K562 (cell line): ENCODE measurements at regions not wholly inside any gene's neighbourhood (a gene's known extent, or its start where the extent isn't known, plus 50 kb on each side); places are given as distances from the start of the nearest gene placed in this dataset.

Source experiments
- ATAC-seq: fragments of 200-7000 bp; cut with Tn5 transposase; 3 replicates; pipeline ENCODE4 v1.9.1; 2020; ENCODE audit warnings: moderate library complexity
- BruUV-seq: library from RNA; stranded (reverse); fragments of 400-500 nt; replicated peaks from 2 replicates; lab custom pipeline; 2021; lab: Mats Ljungman, UMichigan
- CTCF ChIA-PET: fragments of 300-600 bp; formaldehyde crosslinking; extraction: SDS; loops from one replicate; lab custom pipeline; 2021; ENCODE audit warnings: low intra/inter-chr PET ratio; lab: Yijun Ruan, JAX
- POLR2A ChIA-PET: fragments of 300-600, 350-650 bp; sonication (Branson Sonifier 250); formaldehyde crosslinking; extraction: SDS; loops from one replicate; lab custom pipeline; 2021; ENCODE audit warnings: antibody characterized with exemption, inconsistent platforms; lab: Yijun Ruan, JAX
- DNase-seq, 4 experiments: peaks; one replicate each; pipeline versions ENCODE4 v3.0.0 to v3.0.0-alpha.2; 2011 to 2018; ENCODE audit warnings: low spot score in 3 of 4, mixed read lengths in 3 of 4; ENCODE audit errors: extremely low read depth in 1 of 4
- FAIRE-seq: peaks from 2 replicates; lab custom pipeline; 2011; peaks lifted over from hg19 to GRCh38; lab: Jason Lieb, UNC
- H2AFZ ChIP-seq: 2 replicates; pipeline ENCODE4 v1.6.0; 2011; ENCODE audit warnings: low read depth, low read length, control low read depth, inconsistent platforms
- H3K27ac ChIP-seq: fragments of 200-600 bp; 3 replicates; pipeline ENCODE4 v1.8.0; 2011; ENCODE audit warnings: low read depth, mild to moderate bottlenecking, control low read depth, inconsistent platforms, low read length, moderate library complexity, mixed read lengths; ENCODE audit errors: extremely low read depth
- H3K27me3 ChIP-seq, 2 experiments: fragments of 300-600 bp in 1 of 2; 2 replicates in 1 of 2; 3 replicates in 1 of 2; pipeline versions ENCODE4 v1.6.0 to v1.8.0; 2011; ENCODE audit warnings: inconsistent platforms in 2 of 2, low read length in 2 of 2, mild to moderate bottlenecking in 1 of 2, mixed read lengths in 1 of 2, moderate library complexity in 1 of 2; ENCODE audit not compliant: control insufficient read depth in 2 of 2, insufficient read depth in 2 of 2
- H3K36me3 ChIP-seq: fragments of 300-600 bp; 3 replicates; pipeline ENCODE4 v1.8.0; 2011; ENCODE audit warnings: mild to moderate bottlenecking, low read length, inconsistent platforms; ENCODE audit not compliant: control insufficient read depth, insufficient read depth
- H3K4me1 ChIP-seq, 2 experiments: fragments of 200-600 bp in 1 of 2; replicated peaks in 1 of 2; 2 replicates in 1 of 2; 3 replicates in 1 of 2; pipeline versions ENCODE4 v1.5.1 to v1.8.0; 2011; ENCODE audit warnings: inconsistent platforms in 2 of 2, low read length in 2 of 2, mild to moderate bottlenecking in 1 of 2, mixed read lengths in 1 of 2, moderate library complexity in 1 of 2; ENCODE audit not compliant: control insufficient read depth in 2 of 2, insufficient read depth in 2 of 2
- H3K4me2 ChIP-seq: 2 replicates; pipeline ENCODE4 v1.6.1; 2011; ENCODE audit warnings: low read length, control low read depth, inconsistent platforms, mixed read lengths; ENCODE audit not compliant: insufficient read depth
- H3K4me3 ChIP-seq: fragments of 200-600 bp; sonication (generic), shearing (Covaris generic); 2 replicates; pipeline ENCODE4 v1.5.1; 2016; ENCODE audit warnings: control low read depth, inconsistent platforms
- H3K79me2 ChIP-seq: fragments of 200-600 bp; 3 replicates; pipeline ENCODE4 v1.8.0; 2011; ENCODE audit warnings: low read length, inconsistent platforms; ENCODE audit not compliant: control insufficient read depth, insufficient read depth
- H3K9ac ChIP-seq, 2 experiments: 2 replicates each; pipeline versions ENCODE4 v1.6.0 to v1.6.1; 2011; ENCODE audit warnings: low read depth in 2 of 2, low read length in 2 of 2, control low read depth in 1 of 2, inconsistent platforms in 1 of 2, mild to moderate bottlenecking in 1 of 2, mixed read lengths in 1 of 2; ENCODE audit not compliant: insufficient read depth in 1 of 2
- H3K9me1 ChIP-seq: one replicate; pipeline ENCODE4 v1.6.0; 2011; ENCODE audit warnings: inconsistent platforms, mild to moderate bottlenecking, low read length, moderate library complexity; ENCODE audit not compliant: control insufficient read depth, insufficient read depth
- H3K9me3 ChIP-seq: replicated peaks from 2 replicates; pipeline ENCODE4 v1.5.1; 2011; ENCODE audit warnings: low read depth, low read length, inconsistent platforms; ENCODE audit not compliant: control insufficient read depth, insufficient read depth
- H4K20me1 ChIP-seq: replicated peaks from 2 replicates; pipeline ENCODE4 v1.6.1; 2011; ENCODE audit warnings: low read length, inconsistent platforms, mixed read lengths; ENCODE audit not compliant: control insufficient read depth, insufficient read depth
- ADNP ChIP-seq: fragments of 200-800 bp; sonication (Bioruptor generic); IDR thresholded peaks from 2 replicates; pipeline ENCODE4 v1.6.1; 2016; ENCODE audit warnings: missing genetic modification characterization, missing compliant biosample characterization
- BCOR ChIP-seq: fragments of 450-650 bp; IDR thresholded peaks from 2 replicates; pipeline ENCODE4 v1.6.1; 2016
- CBX2 ChIP-seq: fragments of 200-600 bp; sonication (generic); IDR thresholded peaks from one replicate; pipeline ENCODE4 v1.6.1; 2012; ENCODE audit warnings: mild to moderate bottlenecking, low read length, inconsistent platforms; ENCODE audit not compliant: insufficient read depth, poor library complexity, severe bottlenecking
- ESRRA ChIP-seq: fragments of 450-650 bp; IDR thresholded peaks from 2 replicates; pipeline ENCODE4 v1.6.1; 2014; ENCODE audit warnings: low read depth, mild to moderate bottlenecking, moderate library complexity, borderline replicate concordance
- KDM1A ChIP-seq, 2 experiments: fragments of 450-650 bp; IDR thresholded peaks; 2 replicates each; pipeline ENCODE4 v1.6.1; 2016; ENCODE audit warnings: mild to moderate bottlenecking in 2 of 2
- LARP7 ChIP-seq: fragments of 450-650 bp; IDR thresholded peaks from 2 replicates; pipeline ENCODE4 v1.6.1; 2016
- MXI1 ChIP-seq: IDR thresholded peaks from 2 replicates; pipeline ENCODE4 v1.6.1; 2011; ENCODE audit warnings: low read depth, mild to moderate bottlenecking, improper control_type of control experiment, low read length
- NFRKB ChIP-seq: fragments of 450-650 bp; IDR thresholded peaks from 2 replicates; pipeline ENCODE4 v1.6.1; 2016; ENCODE audit warnings: low read depth
- RCOR1 ChIP-seq, 2 experiments: IDR thresholded peaks; 2 replicates each; pipeline ENCODE4 v1.6.1; 2012; ENCODE audit warnings: low read depth in 2 of 2, low read length in 2 of 2, borderline replicate concordance in 1 of 2, improper control_type of control experiment in 1 of 2
- SIN3B ChIP-seq: fragments of 450-650 bp; IDR thresholded peaks from 2 replicates; pipeline ENCODE4 v1.6.1; 2017; ENCODE audit warnings: low read depth, mild to moderate bottlenecking, moderate library complexity
- SPI1 ChIP-seq: IDR thresholded peaks from 2 replicates; pipeline ENCODE4 v1.6.1; 2011; ENCODE audit warnings: low read depth, low read length, control low read depth, borderline replicate concordance
- SRF ChIP-seq, 2 experiments: fragments of 250-450, 450-650 bp in 1 of 2; sonication (Bioruptor Pico) in 1 of 2; sonication (generic) in 1 of 2; formaldehyde crosslinking; IDR thresholded peaks; 2 replicates each; pipeline versions ENCODE4 v1.5.0 to v1.5.1; 2020 to 2022; ENCODE audit warnings: mild to moderate bottlenecking in 1 of 2, missing genetic modification reagents in 1 of 2
- STAG1 ChIP-seq: sonication (generic); formaldehyde crosslinking; IDR thresholded peaks from 2 replicates; pipeline ENCODE4 v1.5.0; 2020; ENCODE audit warnings: missing genetic modification reagents, borderline replicate concordance
- TBL1XR1 ChIP-seq, 2 experiments: IDR thresholded peaks; 2 replicates each; pipeline ENCODE4 v1.6.1; 2012; ENCODE audit warnings: improper control_type of control experiment in 2 of 2, low read length in 2 of 2, mild to moderate bottlenecking in 1 of 2
- TEAD2 ChIP-seq: fragments of 450-650 bp; IDR thresholded peaks from 2 replicates; pipeline ENCODE4 v1.6.1; 2016; ENCODE audit warnings: missing genetic modification characterization, control low read depth, missing compliant biosample characterization
- WHSC1 ChIP-seq: IDR thresholded peaks from one replicate; pipeline ENCODE4 v1.6.1; 2012; ENCODE audit warnings: low read length, control low read depth, inconsistent platforms
- ZBTB7A ChIP-seq: IDR thresholded peaks from 2 replicates; pipeline ENCODE4 v1.6.1; 2011; ENCODE audit warnings: low read depth, mild to moderate bottlenecking, low read length, moderate library complexity, borderline replicate concordance; ENCODE audit not compliant: control insufficient read depth
- ZNF324 ChIP-seq: fragments of 250-450 bp; sonication (Bioruptor Pico); IDR thresholded peaks from 2 replicates; pipeline ENCODE4 v1.4.0; 2020; ENCODE audit warnings: mild to moderate bottlenecking
- ZNF507 ChIP-seq: conservative IDR thresholded peaks from 2 replicates; pipeline ENCODE4 v1.6.1; 2017; ENCODE audit warnings: missing genetic modification characterization, missing compliant biosample characterization
- ZNF79 ChIP-seq: fragments of 250-450 bp; sonication (Bioruptor Pico); IDR thresholded peaks from 2 replicates; pipeline ENCODE4 v1.4.0; 2020; ENCODE audit warnings: low read depth, mild to moderate bottlenecking, moderate library complexity
- WGBS: fragments of 100-300 bp; shearing (Covaris generic); methylation state at CpG from one replicate; pipeline ENCODE4 v1.1.6; 2016; ENCODE audit warnings: low coverage, mixed read lengths; ENCODE audit not compliant: insufficient coverage; ENCODE audit errors: missing lambda C conversion rate; 5-methylcytosine and 5-hydroxymethylcytosine counted together
- in situ Hi-C: fragments of 300-500 bp; cut with MboI; formaldehyde crosslinking; loops from 4 replicates; pipeline ENCODE4 v1.15.0; 2018; ENCODE audit warnings: inconsistent platforms, mixed read lengths
- intact Hi-C: fragments of 100-400 bp; cut with micrococcal nuclease; formaldehyde crosslinking; loops from 2 replicates; pipeline ENCODE4 v1.14.2; 2022
- TF ChIP-seq, protein P1 (sequence below): sonication (generic); formaldehyde crosslinking; IDR thresholded peaks from 2 replicates; pipeline ENCODE4 v1.8.0; 2022; ENCODE audit warnings: mild to moderate bottlenecking, missing genetic modification reagents

DNA sequence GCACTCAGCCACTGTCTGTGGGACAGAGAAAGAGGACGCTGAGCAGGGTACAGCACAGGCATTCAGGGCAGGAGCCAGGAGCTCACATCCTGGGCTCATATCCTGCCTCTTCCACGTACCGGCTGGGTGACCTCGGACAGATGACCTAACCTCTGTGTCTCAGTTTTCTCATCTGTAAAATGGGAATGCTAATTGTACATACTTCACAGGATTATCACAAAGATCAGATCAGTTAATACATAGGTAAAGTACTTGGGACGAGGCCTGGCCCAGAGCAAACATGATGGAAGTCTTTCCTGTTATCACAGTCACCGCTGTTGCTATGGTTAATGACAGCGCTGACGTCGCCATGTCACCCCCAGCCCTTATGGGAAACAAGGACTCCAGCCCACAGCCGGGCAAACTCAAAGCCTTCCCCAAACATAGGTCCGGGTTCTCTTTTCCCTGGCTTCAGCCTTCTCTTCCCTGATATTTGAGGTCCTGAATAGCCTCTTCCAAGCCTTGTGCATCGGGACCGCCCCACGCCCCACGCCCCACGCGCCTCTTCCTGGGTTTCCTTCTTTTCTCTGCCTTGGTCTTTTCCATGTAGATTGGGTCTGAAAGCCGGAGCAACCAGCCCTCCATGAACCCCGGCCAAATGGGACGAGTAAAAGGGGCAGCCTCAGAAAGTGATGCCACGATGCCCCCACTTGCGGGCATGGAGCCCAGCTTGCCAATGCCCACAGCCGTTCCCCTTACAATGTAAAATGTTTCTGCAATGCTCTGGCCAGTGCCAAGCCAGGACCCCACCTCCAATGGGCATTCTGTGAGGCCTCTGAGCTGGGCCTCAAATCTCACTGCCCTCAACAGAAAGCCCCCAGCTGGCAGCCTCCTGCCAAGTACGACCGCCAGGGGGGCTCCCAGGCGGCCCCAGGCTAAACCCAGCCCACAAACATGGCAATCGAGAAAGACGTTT is 125.4 kb downstream of the RFLNA start:
- no peaks in the 10 kb centered on the region for H3K9me3 ChIP-seq
- no peak for FAIRE-seq
- H3K27ac ChIP-seq: no peak overlapping the region
- no peaks in the 10 kb centered on the region for H3K27me3 ChIP-seq
- peaks cover 41% of the 10 kb centered on the region; the same call in 2 of the 3 replicates for H3K36me3 ChIP-seq
- H3K79me2 ChIP-seq: peaks cover 7% of the 10 kb centered on the region; the same call in 2 of the 3 replicates
- H3K9me1 ChIP-seq: no peaks in the 10 kb centered on the region
- H3K4me1 ChIP-seq: peaks cover 19 to 49% of the 10 kb centered on the region in 2 experiments
- H2AFZ ChIP-seq: no peak overlapping the region
- WGBS: 95% methylated on average over 23 of the region's 28 CpGs
- ATAC-seq: no peak
- no peaks in the 10 kb centered on the region for H4K20me1 ChIP-seq
- H3K9ac ChIP-seq: peak overlapping the region in 1 of 2 experiments; percentile 56; a peak in 2 of 4 replicates
- H3K4me3 ChIP-seq: no peak overlapping the region
- H3K4me2 ChIP-seq: no peak overlapping the region
- DNase-seq: no peak
- in situ Hi-C loops (no loop called here), intact Hi-C loops (no loop called here)
- POLR2A ChIA-PET: interaction anchor here (0.6 to 1.8 kb wide), 3 partner anchors 9 to 333 kb away, joined by 3 to 6 read pairs (median 4); no protein-coding TSS in a partner anchor
- no TSS peak for BruUV-seq
- CTCF ChIA-PET: no interaction called here
- peak in 1 of 2 experiments; percentile 44; a peak in 1 of 4 replicates for TF ChIP-seq KDM1A (IDR thresholded peaks at IDR 0.05)
- TF ChIP-seq ADNP (tag): peak; percentile 75
- TF ChIP-seq, protein P1, sequence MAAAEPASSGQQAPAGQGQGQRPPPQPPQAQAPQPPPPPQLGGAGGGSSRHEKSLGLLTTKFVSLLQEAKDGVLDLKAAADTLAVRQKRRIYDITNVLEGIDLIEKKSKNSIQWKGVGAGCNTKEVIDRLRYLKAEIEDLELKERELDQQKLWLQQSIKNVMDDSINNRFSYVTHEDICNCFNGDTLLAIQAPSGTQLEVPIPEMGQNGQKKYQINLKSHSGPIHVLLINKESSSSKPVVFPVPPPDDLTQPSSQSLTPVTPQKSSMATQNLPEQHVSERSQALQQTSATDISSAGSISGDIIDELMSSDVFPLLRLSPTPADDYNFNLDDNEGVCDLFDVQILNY (CRISPR knock-in tag): no peak
- no peak for TF ChIP-seq SPI1
- TF ChIP-seq ZBTB7A: no peak
- TF ChIP-seq SIN3B: no peak
- TF ChIP-seq TEAD2 (tag): no peak
- TF ChIP-seq MXI1: no peak
- no peak for TF ChIP-seq TBL1XR1 (IDR thresholded peaks at IDR 0.05; ENCODE audit: low read length in 2 of 2)
- no peak for TF ChIP-seq WHSC1
- TF ChIP-seq ZNF324 (CRISPR knock-in tag): no peak
- TF ChIP-seq BCOR: peak; percentile 82
- TF ChIP-seq ZNF507 (tag): no peak
- no peak for TF ChIP-seq NFRKB
- no peak for TF ChIP-seq CBX2
- peak in 1 of 2 experiments; percentile 45; a peak in 1 of 4 replicates for TF ChIP-seq RCOR1 (IDR thresholded peaks at IDR 0.05; ENCODE audit: borderline replicate concordance in 1 of 2, low read depth in 2 of 2, low read length in 2 of 2)
- no peak for TF ChIP-seq ZNF79
- TF ChIP-seq ESRRA: peak; percentile 73; the same call in 1 of the 2 replicates
- TF ChIP-seq LARP7: no peak
- no peak for TF ChIP-seq SRF (CRISPR knock-in tag; IDR thresholded peaks at IDR 0.05)
- TF ChIP-seq STAG1 (CRISPR knock-in tag): no peak
